Muscle layer of duodenum (tissue), 2 donors: ENCODE measurements at regions not wholly inside any gene's neighbourhood (a gene's known extent, or its start where the extent isn't known, plus 50 kb on each side); places are given as distances from the start of the nearest gene placed in this dataset.

Experiments
- H3K27ac ChIP-seq: one replicate; pipeline ENCODE4 v1.7.0; 2013; ENCODE audit warnings: mild to moderate bottlenecking, low read length
- H3K27me3 ChIP-seq: one replicate; pipeline ENCODE4 v1.7.0; 2013; ENCODE audit warnings: low read depth, mild to moderate bottlenecking, control low read depth, low read length
- H3K36me3 ChIP-seq, 2 donors: one replicate each; pipeline ENCODE4 v1.7.0; 2013; ENCODE audit warnings: low read length in 2 of 2, control low read depth in 1 of 2, mild to moderate bottlenecking in 1 of 2; ENCODE audit not compliant: insufficient read depth in 2 of 2, control insufficient read depth in 1 of 2
- H3K4me1 ChIP-seq, 2 donors: one replicate each; pipeline ENCODE4 v1.7.0; 2013; ENCODE audit warnings: low read length in 2 of 2, mild to moderate bottlenecking in 2 of 2, control low read depth in 1 of 2, moderate library complexity in 1 of 2; ENCODE audit not compliant: insufficient read depth in 2 of 2, control insufficient read depth in 1 of 2
- H3K4me3 ChIP-seq, 2 donors: one replicate each; pipeline ENCODE4 v1.7.0; 2013; ENCODE audit warnings: low read length in 2 of 2, low read depth in 1 of 2, mild to moderate bottlenecking in 1 of 2
- H3K9me3 ChIP-seq, 2 donors: one replicate each; pipeline ENCODE4 v1.7.0; 2013; ENCODE audit warnings: low read length in 2 of 2, control low read depth in 1 of 2, mild to moderate bottlenecking in 1 of 2; ENCODE audit not compliant: control insufficient read depth in 1 of 2
- donor health status: healthy.

DNA sequence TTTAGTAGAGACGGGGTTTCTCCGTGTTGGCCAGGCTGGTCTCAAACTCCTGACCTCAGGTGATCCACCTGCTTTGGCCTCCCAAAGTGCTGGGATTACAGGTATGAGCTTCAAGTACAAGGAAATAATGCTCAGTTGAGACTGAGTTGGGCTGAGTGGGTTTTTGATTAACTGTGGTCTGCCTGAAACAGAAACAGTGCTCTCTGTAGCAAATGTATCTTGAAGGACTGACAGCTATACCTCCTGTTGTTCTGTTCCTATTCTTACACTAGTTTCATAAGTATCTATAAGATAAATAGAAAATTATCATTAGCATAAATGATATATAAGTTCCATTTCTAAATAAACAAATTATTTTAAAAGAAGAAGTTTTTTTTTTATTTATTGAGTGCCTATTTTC is 142.8 kb upstream of the PTPRK start:
- Histone ChIP-seq H3K9me3 (no peaks in the 10 kb centered on the region), H3K4me3 (no peak overlapping the region), H3K27me3 (no peaks in the 10 kb centered on the region), H3K4me1 (no peaks in the 10 kb centered on the region), H3K36me3 (no peaks in the 10 kb centered on the region), H3K27ac (no peak overlapping the region)

- Histone ChIP-seq H3K4me3 (no peak overlapping the region), H3K9me3 (no peaks in the 10 kb centered on the region), H3K36me3 (no peaks in the 10 kb centered on the region), H3K27me3 (no peaks in the 10 kb centered on the region), H3K27ac (no peak overlapping the region), H3K4me1 (no peaks in the 10 kb centered on the region)
Observed at GRCh38 chr6:128659878-128660622, 139.7 kb upstream of the PTPRK start.

DNA sequence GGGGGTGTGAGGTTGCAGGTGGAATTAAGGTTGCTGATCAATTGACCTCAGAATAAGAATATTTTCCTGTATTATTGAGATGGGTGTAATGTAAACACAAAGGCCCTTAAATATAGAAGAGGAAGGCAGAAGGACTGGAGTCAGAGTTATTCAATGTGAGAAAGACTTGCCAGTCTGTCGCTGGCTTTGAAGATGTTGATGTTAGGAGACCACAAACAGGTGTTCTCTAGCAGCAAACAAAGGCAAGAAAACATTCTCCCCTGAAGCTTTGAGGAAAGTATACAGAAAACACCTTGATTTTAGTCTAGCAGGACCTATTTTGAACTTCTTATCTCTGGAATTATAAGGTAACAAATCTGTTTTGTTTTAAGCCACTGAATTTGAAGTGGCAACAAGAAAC is 138.9 kb upstream of the PTPRK start:
- H3K9me3 ChIP-seq = no peaks in the 10 kb centered on the region

GRCh38 chr6:128657181-128657580 is 136.8 kb upstream of the PTPRK start:
- Histone ChIP-seq H3K27me3 (no peaks in the 10 kb centered on the region), H3K4me1 (no peaks in the 10 kb centered on the region), H3K9me3 (no peaks in the 10 kb centered on the region), H3K27ac (no peak overlapping the region), H3K4me3 (no peak overlapping the region), H3K36me3 (no peaks in the 10 kb centered on the region)

More for the DNA sequence above, 138.9 kb upstream of the PTPRK start:
- H3K36me3 ChIP-seq = no peaks in the 10 kb centered on the region
- H3K4me3 ChIP-seq = no peak overlapping the region
- H3K27ac ChIP-seq = no peak overlapping the region
- H3K27me3 ChIP-seq = no peaks in the 10 kb centered on the region
- no peaks in the 10 kb centered on the region for H3K4me1 ChIP-seq

- Histone ChIP-seq H3K9me3 (no peaks in the 10 kb centered on the region), H3K27me3 (no peaks in the 10 kb centered on the region), H3K27ac (no peak overlapping the region), H3K36me3 (no peaks in the 10 kb centered on the region), H3K4me3 (no peak overlapping the region), H3K4me1 (no peaks in the 10 kb centered on the region)
Observed at GRCh38 chr6:128655978-128656498, 135.6 kb upstream of the PTPRK start.

- Histone ChIP-seq H3K27ac (no peak overlapping the region), H3K4me3 (no peak overlapping the region), H3K4me1 (no peaks in the 10 kb centered on the region)
Observed at GRCh38 chr6:128648022-128648598, 127.7 kb upstream of the PTPRK start.

DNA sequence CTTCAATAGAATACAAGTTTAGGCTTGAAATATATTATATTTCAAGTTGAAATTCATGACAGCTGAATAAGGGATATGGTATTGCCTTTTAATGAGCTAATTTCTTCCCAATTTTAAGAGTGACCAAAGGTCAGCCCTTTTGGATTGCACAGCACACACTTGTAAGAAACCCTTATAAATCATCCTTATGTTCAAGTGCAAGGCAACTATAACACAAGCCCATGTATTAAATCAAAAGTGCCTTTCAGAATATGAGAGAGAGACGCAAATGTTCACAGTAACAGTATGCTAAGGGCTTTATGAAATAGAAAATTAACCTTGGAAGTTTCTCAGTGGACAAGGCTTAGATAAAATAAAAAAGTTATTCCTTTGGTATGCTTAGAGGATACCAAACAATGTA is 121.7 kb upstream of the PTPRK start:
- H3K4me3 ChIP-seq = no peak overlapping the region
- H3K4me1 ChIP-seq = no peaks in the 10 kb centered on the region

More at GRCh38 chr6:128648022-128648598, 127.7 kb upstream of the PTPRK start:
- Histone ChIP-seq H3K36me3 (no peaks in the 10 kb centered on the region), H3K27me3 (no peaks in the 10 kb centered on the region), H3K9me3 (no peaks in the 10 kb centered on the region)

GRCh38 chr6:128641703-128642102 is 121.3 kb upstream of the PTPRK start:
- Histone ChIP-seq H3K36me3 (no peaks in the 10 kb centered on the region), H3K4me1 (no peaks in the 10 kb centered on the region), H3K27ac (no peak overlapping the region), H3K9me3 (no peaks in the 10 kb centered on the region), H3K4me3 (no peak overlapping the region), H3K27me3 (no peaks in the 10 kb centered on the region)

More for the DNA sequence above, 121.7 kb upstream of the PTPRK start:
- Histone ChIP-seq H3K36me3 (no peaks in the 10 kb centered on the region), H3K27me3 (no peaks in the 10 kb centered on the region), H3K27ac (no peak overlapping the region), H3K9me3 (no peaks in the 10 kb centered on the region)

DNA sequence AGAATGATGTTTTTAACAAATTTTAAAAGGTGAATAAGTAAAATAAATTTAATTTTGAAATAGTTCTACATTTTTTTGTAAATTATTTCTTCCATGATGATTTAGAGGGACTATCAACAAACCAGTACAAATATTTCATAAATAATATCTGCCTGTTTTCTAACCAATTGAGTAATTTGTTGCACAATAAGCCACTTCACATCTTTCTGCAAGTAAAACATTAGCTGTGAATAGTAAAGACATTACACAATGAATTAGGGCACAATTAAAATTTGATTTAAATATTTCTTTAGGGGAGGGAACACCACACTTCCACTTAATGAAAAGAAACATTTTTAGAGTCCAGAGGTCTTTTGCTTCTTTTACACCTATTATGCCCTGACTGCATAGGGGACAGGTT is 118.4 kb upstream of the PTPRK start:
- no peaks in the 10 kb centered on the region for H3K4me1 ChIP-seq
- no peaks in the 10 kb centered on the region for H3K9me3 ChIP-seq
- no peak overlapping the region for H3K4me3 ChIP-seq
- no peaks in the 10 kb centered on the region for H3K36me3 ChIP-seq
- H3K27me3 ChIP-seq = no peaks in the 10 kb centered on the region
- H3K27ac ChIP-seq = no peak overlapping the region

DNA sequence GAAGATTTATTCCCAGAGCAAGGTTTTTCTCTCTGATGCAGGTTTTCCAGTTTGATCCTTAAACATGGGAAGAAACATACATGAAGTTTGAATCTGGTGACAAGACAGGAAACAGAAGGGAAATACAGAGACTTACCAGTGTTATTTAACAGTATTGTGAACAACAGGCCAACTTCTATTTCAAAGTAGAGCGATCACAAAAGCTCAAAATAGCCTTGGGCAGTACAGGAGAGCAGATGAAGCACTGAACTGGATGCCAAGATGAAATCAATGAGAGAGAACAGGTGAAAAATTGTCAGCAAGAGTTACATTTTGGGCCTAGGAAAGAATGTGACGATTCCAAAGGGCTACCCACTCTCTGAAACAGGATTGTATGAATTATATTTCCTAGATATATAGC is 114.8 kb upstream of the PTPRK start:
- no peaks in the 10 kb centered on the region for H3K4me1 ChIP-seq
- H3K27ac ChIP-seq = no peak overlapping the region
- no peak overlapping the region for H3K4me3 ChIP-seq
- H3K36me3 ChIP-seq = no peaks in the 10 kb centered on the region
- H3K27me3 ChIP-seq = no peaks in the 10 kb centered on the region
- no peaks in the 10 kb centered on the region for H3K9me3 ChIP-seq

- Histone ChIP-seq H3K27me3 (no peaks in the 10 kb centered on the region), H3K36me3 (no peaks in the 10 kb centered on the region), H3K4me1 (no peaks in the 10 kb centered on the region), H3K27ac (no peak overlapping the region), H3K9me3 (no peaks in the 10 kb centered on the region), H3K4me3 (no peak overlapping the region)
Observed at GRCh38 chr6:128632131-128632530, 111.7 kb upstream of the PTPRK start.
